H1 (cell line): ENCODE measurements at regions not wholly inside any gene's neighbourhood (a gene's known extent, or its start where the extent isn't known, plus 50 kb on each side); places are given as distances from the start of the nearest gene placed in this dataset.

Experiments
- ASH2L ChIP-seq: fragments of 200-600, 300-600 bp; sonication (generic); IDR thresholded peaks from one replicate; pipeline ENCODE4 v1.7.1; 2017; ENCODE audit warnings: low read length
- ATF3 ChIP-seq: IDR thresholded peaks from 2 replicates; pipeline ENCODE4 v1.6.1; 2011; ENCODE audit warnings: low read depth, mild to moderate bottlenecking, low read length; ENCODE audit not compliant: insufficient read depth
- CTCF ChIP-seq, 3 experiments: IDR thresholded peaks; 1 replicate in 2 of 3; 2 replicates in 1 of 3; pipeline versions ENCODE4 v1.5.1 to v1.6.1; 2011; ENCODE audit warnings: low read length in 3 of 3, mild to moderate bottlenecking in 3 of 3, inconsistent platforms in 2 of 3, low read depth in 1 of 3, moderate library complexity in 1 of 3; ENCODE audit not compliant: insufficient read depth in 1 of 3; ENCODE audit errors: control extremely low read depth in 1 of 3
- EP300 ChIP-seq, 2 experiments: IDR thresholded peaks; 1 replicate in 1 of 2; 2 replicates in 1 of 2; pipeline ENCODE4 v1.6.1; 2011 to 2012; ENCODE audit warnings: low read depth in 2 of 2, low read length in 2 of 2, mild to moderate bottlenecking in 2 of 2, borderline replicate concordance in 1 of 2, inconsistent platforms in 1 of 2, moderate library complexity in 1 of 2
- EZH2 ChIP-seq: fragments of 200-600 bp; sonication (generic); IDR thresholded peaks from 2 replicates; pipeline ENCODE4 v1.7.1; 2012; ENCODE audit warnings: low read depth, mild to moderate bottlenecking, moderate library complexity, low read length, inconsistent platforms; ENCODE audit not compliant: severe bottlenecking
- HDAC2 ChIP-seq, 2 experiments: fragments of 300-600 bp in 1 of 2; sonication (generic) in 1 of 2; IDR thresholded peaks; 2 replicates each; pipeline ENCODE4 v1.6.1; 2011 to 2012; ENCODE audit warnings: low read depth in 2 of 2, low read length in 2 of 2, mild to moderate bottlenecking in 2 of 2, moderate library complexity in 2 of 2, borderline replicate concordance in 1 of 2, inconsistent platforms in 1 of 2
- KDM1A ChIP-seq: fragments of 200-600, 300-600 bp; sonication (generic); IDR thresholded peaks from 2 replicates; pipeline ENCODE4 v1.7.1; 2016; ENCODE audit warnings: mild to moderate bottlenecking, low read length, borderline replicate concordance
- MAFK ChIP-seq: IDR thresholded peaks from 2 replicates; pipeline ENCODE4 v1.6.1; 2012; ENCODE audit warnings: low read depth, mild to moderate bottlenecking, improper control_type of control experiment, low read length
- MAX ChIP-seq: IDR thresholded peaks from 2 replicates; pipeline ENCODE4 v1.6.1; 2012; ENCODE audit warnings: inconsistent platforms
- NRF1 ChIP-seq: IDR thresholded peaks from 2 replicates; pipeline ENCODE4 v1.6.1; 2011; ENCODE audit warnings: mild to moderate bottlenecking, low read depth, low read length, improper control_type of control experiment
- POLR2AphosphoS5 ChIP-seq: IDR thresholded peaks from 2 replicates; pipeline ENCODE4 v1.6.1; 2011; ENCODE audit warnings: low read depth, low read length
- RAD21 ChIP-seq, 2 experiments: IDR thresholded peaks in 1 of 2; conservative IDR thresholded peaks in 1 of 2; 2 replicates each; pipeline ENCODE4 v1.6.1; 2011; ENCODE audit warnings: low read depth in 2 of 2, low read length in 2 of 2, improper control_type of control experiment in 1 of 2, inconsistent platforms in 1 of 2, mild to moderate bottlenecking in 1 of 2, moderate library complexity in 1 of 2
- RNF2 ChIP-seq: fragments of 200-900, 300-1000 bp; sonication (generic); IDR thresholded peaks from 2 replicates; pipeline ENCODE4 v1.7.1; 2016; ENCODE audit warnings: borderline replicate concordance, low read depth, mild to moderate bottlenecking, antibody characterized with exemption, low read length; ENCODE audit not compliant: poor library complexity, severe bottlenecking; ENCODE audit errors: missing control alignments
- YY1 ChIP-seq: IDR thresholded peaks from 2 replicates; pipeline ENCODE4 v1.6.1; 2011; ENCODE audit warnings: low read depth, mild to moderate bottlenecking, low read length

- no peak for TF ChIP-seq KDM1A
- no peak for TF ChIP-seq MAFK
- no peak for TF ChIP-seq EP300 (IDR thresholded peaks at IDR 0.05; ENCODE audit: borderline replicate concordance in 1 of 2, low read depth in 2 of 2, low read length in 2 of 2)
- TF ChIP-seq EZH2, result no peak
- TF ChIP-seq ASH2L, result no peak
- TF ChIP-seq CTCF (IDR thresholded peaks at IDR 0.05; ENCODE audit: control extremely low read depth in 1 of 3, insufficient read depth in 1 of 3, low read depth in 1 of 3, low read length in 3 of 3), result no peak
- no peak for TF ChIP-seq RNF2
- no peak for TF ChIP-seq MAX
- TF ChIP-seq RAD21 (IDR thresholded peaks at IDR 0.05 in 1 of 2, conservative IDR thresholded peaks at IDR 0.05 in 1 of 2; ENCODE audit: low read depth in 2 of 2, low read length in 2 of 2), result no peak
- no peak for TF ChIP-seq HDAC2 (IDR thresholded peaks at IDR 0.05; ENCODE audit: borderline replicate concordance in 1 of 2, low read depth in 2 of 2, low read length in 2 of 2)
- no peak for TF ChIP-seq POLR2AphosphoS5
- TF ChIP-seq ATF3, result no peak
- no peak for TF ChIP-seq NRF1
- TF ChIP-seq YY1, result no peak
Observed at GRCh38 chr18:4573735-4574134, 118.6 kb upstream of the DLGAP1 start.
